CD4-positive, alpha-beta T cell treated with Interleukin-15 for 4 hours (primary cell): ENCODE measurements at regions not wholly inside any gene's neighbourhood (a gene's known extent, or its start where the extent isn't known, plus 50 kb on each side); places are given as distances from the start of the nearest gene placed in this dataset.
"Not testable (repeated sequence)": the region's sequence is repeated elsewhere in the genome, so short reads cannot be mapped to it uniquely, and the experiment has no call there.

Source experiments
- DNase-seq: peaks from one replicate; pipeline ENCODE4 v3.0.0-alpha.2; 2020; ENCODE audit warnings: low spot score

- no peak for DNase-seq
Measured at GRCh38 chr12:47348206-47348605, 268.4 kb upstream of the AMIGO2 start.

GRCh38 chr12:47346251-47347019 is 266.7 kb upstream of the AMIGO2 start:
- DNase-seq, result no peak

GRCh38 chr12:47343684-47344567 is 264.2 kb upstream of the AMIGO2 start:
- no peak for DNase-seq

- no peak for DNase-seq
Measured at GRCh38 chr12:47340411-47341015, 260.8 kb upstream of the AMIGO2 start.

GRCh38 chr12:47337581-47337980 is 257.8 kb upstream of the AMIGO2 start:
- DNase-seq, result no peak

- DNase-seq, result not testable (repeated sequence)
Measured at GRCh38 chr12:47333271-47333858, 253.6 kb upstream of the AMIGO2 start.

- no peak for DNase-seq
Measured at GRCh38 chr12:47328831-47329545, 249.2 kb upstream of the AMIGO2 start.

- no peak for DNase-seq
Measured at GRCh38 chr12:47326190-47326589, 246.4 kb upstream of the AMIGO2 start.

- DNase-seq, result no peak
Measured at GRCh38 chr12:47323802-47324201, 244.0 kb upstream of the AMIGO2 start.

GRCh38 chr12:47321436-47321835 is 241.7 kb upstream of the AMIGO2 start:
- no peak for DNase-seq

GRCh38 chr12:47319746-47320145 is 240.0 kb upstream of the AMIGO2 start:
- DNase-seq, result no peak

- DNase-seq, result no peak
Measured at GRCh38 chr12:47318963-47319362, 239.2 kb upstream of the AMIGO2 start.

GRCh38 chr12:47317175-47317915 is 237.6 kb upstream of the AMIGO2 start:
- DNase-seq, result peak; percentile 23

GRCh38 chr12:47316609-47317049 is 236.9 kb upstream of the AMIGO2 start:
- DNase-seq, result no peak

GRCh38 chr12:47314996-47315395 is 235.2 kb upstream of the AMIGO2 start:
- DNase-seq, result no peak

GRCh38 chr12:47312808-47313426 is 233.2 kb upstream of the AMIGO2 start:
- no peak for DNase-seq

GRCh38 chr12:47312147-47312546 is 232.4 kb upstream of the AMIGO2 start:
- DNase-seq, result no peak

- no peak for DNase-seq
Measured at GRCh38 chr12:47311568-47311967, 231.8 kb upstream of the AMIGO2 start.

GRCh38 chr12:47311010-47311409 is 231.3 kb upstream of the AMIGO2 start:
- DNase-seq, result no peak

GRCh38 chr12:47308672-47309071 is 228.9 kb upstream of the AMIGO2 start:
- no peak for DNase-seq
